ENCODE measurements at regions not wholly inside any gene's neighbourhood (a gene's known extent, or its start where the extent isn't known, plus 50 kb on each side); places are given as distances from the start of the nearest gene placed in this dataset.
"Not testable (repeated sequence)": the region's sequence is repeated elsewhere in the genome, so short reads cannot be mapped to it uniquely, and the experiment has no call there.

GRCh38 chr11:135004495-135004894, 592.5 kb upstream of the B3GAT1 start:
- H4K20me1 ChIP-seq (ENCODE audit: insufficient read depth) = no peaks in the 10 kb centered on the region
- H2AFZ ChIP-seq = no peak overlapping the region
- no peaks in the 10 kb centered on the region for H3K9me3 ChIP-seq (ENCODE audit: insufficient read depth, low read depth)
- no peaks in the 10 kb centered on the region for H3K36me3 ChIP-seq (ENCODE audit: low read depth)
- ChIA-PET POLR2A (ENCODE audit: unreplicated experiment) (no interaction called here), CTCF (no interaction called here)
- no peak overlapping the region for H3K4me3 ChIP-seq
- no peak for DNase-seq
- peaks cover 46% of the 10 kb centered on the region for H3K27me3 ChIP-seq (ENCODE audit: insufficient read depth, low read depth)
- H3K9me2 ChIP-seq (ENCODE audit: insufficient read depth) = no peaks in the 10 kb centered on the region
- no peaks in the 10 kb centered on the region for H3F3A ChIP-seq (ENCODE audit: insufficient read depth, low read depth)
- BruUV-seq (replicated peaks) = no TSS peak
- intact Hi-C loops (cut with micrococcal nuclease; ENCODE audit: unreplicated experiment) = no loop called here
- H3K27ac ChIP-seq = no peak overlapping the region
- H3K4me2 ChIP-seq = no peak overlapping the region
- TF ChIP-seq EZH2 (IDR thresholded peaks at IDR 0.05; ENCODE audit: low read depth) (no peak), CTCF (conservative IDR thresholded peaks at IDR 0.05) (no peak)
- no peaks in the 10 kb centered on the region for H3K79me2 ChIP-seq (ENCODE audit: low read depth)
- no peaks in the 10 kb centered on the region for H3K4me1 ChIP-seq (replicated peaks; ENCODE audit: insufficient read depth)

- no peak overlapping the region for H2AFZ ChIP-seq
- no peak overlapping the region for H3K27ac ChIP-seq
- ChIA-PET CTCF (no interaction called here), POLR2A (ENCODE audit: unreplicated experiment) (no interaction called here)
- no peaks in the 10 kb centered on the region for H4K20me1 ChIP-seq (ENCODE audit: insufficient read depth)
- TF ChIP-seq EZH2 (IDR thresholded peaks at IDR 0.05; ENCODE audit: low read depth) (no peak), CTCF (conservative IDR thresholded peaks at IDR 0.05) (no peak)
- no peak for DNase-seq
- no peaks in the 10 kb centered on the region for H3K9me3 ChIP-seq (ENCODE audit: insufficient read depth, low read depth)
- H3K27me3 ChIP-seq (ENCODE audit: insufficient read depth, low read depth) = peaks cover 32% of the 10 kb centered on the region
- no peaks in the 10 kb centered on the region for H3K79me2 ChIP-seq (ENCODE audit: low read depth)
- H3F3A ChIP-seq (ENCODE audit: insufficient read depth, low read depth) = no peaks in the 10 kb centered on the region
- no peaks in the 10 kb centered on the region for H3K4me1 ChIP-seq (replicated peaks; ENCODE audit: insufficient read depth)
- intact Hi-C loops (cut with micrococcal nuclease; ENCODE audit: unreplicated experiment) = no loop called here
- no peaks in the 10 kb centered on the region for H3K36me3 ChIP-seq (ENCODE audit: low read depth)
- H3K9me2 ChIP-seq (ENCODE audit: insufficient read depth) = no peaks in the 10 kb centered on the region
- BruUV-seq (replicated peaks) = no TSS peak
- no peak overlapping the region for H3K4me3 ChIP-seq
- H3K4me2 ChIP-seq = no peak overlapping the region
These were observed 590.2 kb upstream of the B3GAT1 start for GRCh38 chr11:135002236-135002635.

- BruUV-seq (replicated peaks) = no TSS peak
- no peak overlapping the region for H3K4me3 ChIP-seq
- DNase-seq = no peak
- H3K4me1 ChIP-seq (replicated peaks; ENCODE audit: insufficient read depth) = no peaks in the 10 kb centered on the region
- no peak overlapping the region for H2AFZ ChIP-seq
- no peaks in the 10 kb centered on the region for H3K79me2 ChIP-seq (ENCODE audit: low read depth)
- POLR2A ChIA-PET (ENCODE audit: unreplicated experiment) = no interaction called here
- CTCF ChIA-PET = no interaction called here
- H3K4me2 ChIP-seq = no peak overlapping the region
- H3K9me2 ChIP-seq (ENCODE audit: insufficient read depth) = no peaks in the 10 kb centered on the region
- H3K36me3 ChIP-seq (ENCODE audit: low read depth) = no peaks in the 10 kb centered on the region
- no peaks in the 10 kb centered on the region for H3K9me3 ChIP-seq (ENCODE audit: insufficient read depth, low read depth)
- no peaks in the 10 kb centered on the region for H4K20me1 ChIP-seq (ENCODE audit: insufficient read depth)
- intact Hi-C loops (cut with micrococcal nuclease; ENCODE audit: unreplicated experiment) = no loop called here
- no peak for TF ChIP-seq CTCF (conservative IDR thresholded peaks at IDR 0.05)
- TF ChIP-seq EZH2 (IDR thresholded peaks at IDR 0.05; ENCODE audit: low read depth) = no peak
- H3F3A ChIP-seq (ENCODE audit: insufficient read depth, low read depth) = no peaks in the 10 kb centered on the region
- H3K27ac ChIP-seq = no peak overlapping the region
- H3K27me3 ChIP-seq (ENCODE audit: insufficient read depth, low read depth) = peaks cover 26% of the 10 kb centered on the region
These were observed 589.5 kb upstream of the B3GAT1 start for GRCh38 chr11:135001581-135001980.

- DNase-seq; H3K4me3 ChIP-seq; H3K27ac ChIP-seq; intact Hi-C loops (cut with micrococcal nuclease; ENCODE audit: unreplicated experiment); H3K36me3 ChIP-seq (ENCODE audit: low read depth); H4K20me1 ChIP-seq (ENCODE audit: insufficient read depth); H3K9me3 ChIP-seq (ENCODE audit: insufficient read depth, low read depth); CTCF ChIA-PET; POLR2A ChIA-PET (ENCODE audit: unreplicated experiment); H3K79me2 ChIP-seq (ENCODE audit: low read depth); H3K9me2 ChIP-seq (ENCODE audit: insufficient read depth); BruUV-seq (replicated peaks); H3K4me1 ChIP-seq (replicated peaks; ENCODE audit: insufficient read depth); H3K4me2 ChIP-seq; H3F3A ChIP-seq (ENCODE audit: insufficient read depth, low read depth); H2AFZ ChIP-seq: not testable (repeated sequence)
- peaks cover 21% of the 10 kb centered on the region for H3K27me3 ChIP-seq (ENCODE audit: insufficient read depth, low read depth)
These were observed 589.0 kb upstream of the B3GAT1 start for GRCh38 chr11:135001065-135001464.
